OCI-LY3 (cell line): ENCODE measurements at regions not wholly inside any gene's neighbourhood (a gene's known extent, or its start where the extent isn't known, plus 50 kb on each side); places are given as distances from the start of the nearest gene placed in this dataset.

Experiments
- EZH2phosphoT487 ChIP-seq: fragments of 200-600 bp; shearing (Covaris generic); IDR thresholded peaks from 2 replicates; pipeline ENCODE4 v1.6.1; 2018; ENCODE audit warnings: antibody characterized with exemption, mixed run types, low read depth
- TF ChIP-seq, protein P1 (sequence below): fragments of 200-600, 300-600 bp; sonication (generic); IDR thresholded peaks from 2 replicates; pipeline ENCODE4 v1.5.1; 2014; ENCODE audit warnings: antibody characterized with exemption, low read length, low read depth

GRCh38 chr4:112766422-112766821 lies 129.5 kb downstream of the LARP7 start:
- TF ChIP-seq, protein P1, sequence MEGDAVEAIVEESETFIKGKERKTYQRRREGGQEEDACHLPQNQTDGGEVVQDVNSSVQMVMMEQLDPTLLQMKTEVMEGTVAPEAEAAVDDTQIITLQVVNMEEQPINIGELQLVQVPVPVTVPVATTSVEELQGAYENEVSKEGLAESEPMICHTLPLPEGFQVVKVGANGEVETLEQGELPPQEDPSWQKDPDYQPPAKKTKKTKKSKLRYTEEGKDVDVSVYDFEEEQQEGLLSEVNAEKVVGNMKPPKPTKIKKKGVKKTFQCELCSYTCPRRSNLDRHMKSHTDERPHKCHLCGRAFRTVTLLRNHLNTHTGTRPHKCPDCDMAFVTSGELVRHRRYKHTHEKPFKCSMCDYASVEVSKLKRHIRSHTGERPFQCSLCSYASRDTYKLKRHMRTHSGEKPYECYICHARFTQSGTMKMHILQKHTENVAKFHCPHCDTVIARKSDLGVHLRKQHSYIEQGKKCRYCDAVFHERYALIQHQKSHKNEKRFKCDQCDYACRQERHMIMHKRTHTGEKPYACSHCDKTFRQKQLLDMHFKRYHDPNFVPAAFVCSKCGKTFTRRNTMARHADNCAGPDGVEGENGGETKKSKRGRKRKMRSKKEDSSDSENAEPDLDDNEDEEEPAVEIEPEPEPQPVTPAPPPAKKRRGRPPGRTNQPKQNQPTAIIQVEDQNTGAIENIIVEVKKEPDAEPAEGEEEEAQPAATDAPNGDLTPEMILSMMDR, result peak; percentile 58
- TF ChIP-seq EZH2phosphoT487, result no peak
